ENCODE measurements at regions not wholly inside any gene's neighbourhood (a gene's known extent, or its start where the extent isn't known, plus 50 kb on each side); places are given as distances from the start of the nearest gene placed in this dataset.
"Not testable (repeated sequence)": the region's sequence is repeated elsewhere in the genome, so short reads cannot be mapped to it uniquely, and the experiment has no call there.

DNA sequence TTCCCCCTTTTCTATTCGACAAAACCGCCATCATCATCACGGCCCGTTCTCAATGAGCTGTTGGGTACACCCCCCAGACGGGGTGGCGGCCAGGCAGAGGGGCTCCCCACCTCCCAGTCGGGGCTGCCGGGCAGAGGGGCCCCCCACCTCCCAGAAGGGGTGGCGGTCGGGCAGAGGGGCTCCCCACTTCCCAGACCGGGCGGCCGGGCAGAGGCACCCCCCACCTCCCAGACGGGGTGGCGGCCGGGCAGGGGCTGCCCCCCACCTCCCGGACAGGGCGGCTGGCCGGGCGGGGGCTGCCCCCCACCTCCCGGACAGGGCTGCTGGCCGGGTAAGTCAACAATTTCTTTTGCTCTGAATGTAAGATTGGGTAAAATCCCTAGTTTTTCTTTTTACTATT, 1162.2 kb upstream of the CELF2 start:
- not testable (repeated sequence) for H3K4me2 ChIP-seq (ENCODE audit: low read length); H3K9ac ChIP-seq (ENCODE audit: low read length); H3K79me2 ChIP-seq (ENCODE audit: control insufficient read depth, insufficient read depth, low read length); H4K8ac ChIP-seq (ENCODE audit: low read depth, low read length); H3K56ac ChIP-seq (ENCODE audit: low read length); H3K4ac ChIP-seq (ENCODE audit: low read depth, low read length); H2BK15ac ChIP-seq (replicated peaks; ENCODE audit: low read depth); H3K27me3 ChIP-seq (ENCODE audit: insufficient read depth, low read length, poor library complexity); H3K4me3 ChIP-seq (ENCODE audit: low read length); H3K23ac ChIP-seq (ENCODE audit: low read length); H2AK5ac ChIP-seq (ENCODE audit: low read length); H3K36me3 ChIP-seq (ENCODE audit: control insufficient read depth, insufficient read depth, low read length); DNase-seq; H2BK5ac ChIP-seq (ENCODE audit: low read length); H3K18ac ChIP-seq (ENCODE audit: low read length); H3K79me1 ChIP-seq (ENCODE audit: low read length); H3K4me1 ChIP-seq (ENCODE audit: control insufficient read depth, low read depth, low read length); H4K5ac ChIP-seq (ENCODE audit: low read length); H2BK120ac ChIP-seq (ENCODE audit: low read depth, low read length); H3K27ac ChIP-seq (ENCODE audit: low read depth, low read length)
- WGBS (ENCODE audit: extremely low coverage, insufficient coverage, low lambda C conversion rate) = no CpG with 5 or more reads among the region's 22 CpGs

DNA sequence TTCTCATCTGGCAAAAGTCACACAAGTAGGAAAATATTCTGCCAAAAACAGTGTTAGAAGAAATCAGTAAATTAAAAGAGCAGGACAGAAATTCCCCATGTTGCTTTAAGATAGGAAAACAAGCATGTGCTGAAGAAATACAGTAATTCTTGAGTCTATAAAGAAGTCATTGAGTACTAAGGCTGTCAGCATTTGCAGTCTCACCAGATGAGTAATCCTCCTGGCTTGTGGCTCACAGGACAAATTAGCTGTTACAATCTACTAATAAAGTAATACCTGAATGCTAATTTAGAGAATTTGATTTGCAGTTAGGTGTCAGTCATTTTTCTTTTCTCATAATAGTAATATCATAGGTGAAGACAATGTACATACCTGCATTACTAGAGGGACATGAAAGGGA, 1158.9 kb upstream of the CELF2 start:
- Histone ChIP-seq H3K23ac (ENCODE audit: low read length) (no peak overlapping the region), H2AK5ac (ENCODE audit: low read length) (no peak overlapping the region), H2BK5ac (ENCODE audit: low read length) (no peak overlapping the region), H3K79me2 (ENCODE audit: control insufficient read depth, insufficient read depth, low read length) (no peaks in the 10 kb centered on the region), H3K4me2 (ENCODE audit: low read length) (no peak overlapping the region), H3K79me1 (ENCODE audit: low read length) (no peaks in the 10 kb centered on the region), H4K8ac (ENCODE audit: low read depth, low read length) (no peak overlapping the region), H4K5ac (ENCODE audit: low read length) (no peak overlapping the region), H3K4me1 (ENCODE audit: control insufficient read depth, low read depth, low read length) (no peaks in the 10 kb centered on the region), H3K36me3 (ENCODE audit: control insufficient read depth, insufficient read depth, low read length) (no peaks in the 10 kb centered on the region), H2BK120ac (ENCODE audit: low read depth, low read length) (no peak overlapping the region), H3K4ac (ENCODE audit: low read depth, low read length) (no peak overlapping the region), H3K9ac (ENCODE audit: low read length) (no peak overlapping the region), H3K56ac (ENCODE audit: low read length) (no peak overlapping the region), H3K27me3 (ENCODE audit: insufficient read depth, low read length, poor library complexity) (no peaks in the 10 kb centered on the region), H2BK15ac (replicated peaks; ENCODE audit: low read depth) (no peak overlapping the region), H3K27ac (ENCODE audit: low read depth, low read length) (no peak overlapping the region), H3K4me3 (ENCODE audit: low read length) (no peak overlapping the region), H3K18ac (ENCODE audit: low read length) (no peak overlapping the region)
- no peak for DNase-seq

DNA sequence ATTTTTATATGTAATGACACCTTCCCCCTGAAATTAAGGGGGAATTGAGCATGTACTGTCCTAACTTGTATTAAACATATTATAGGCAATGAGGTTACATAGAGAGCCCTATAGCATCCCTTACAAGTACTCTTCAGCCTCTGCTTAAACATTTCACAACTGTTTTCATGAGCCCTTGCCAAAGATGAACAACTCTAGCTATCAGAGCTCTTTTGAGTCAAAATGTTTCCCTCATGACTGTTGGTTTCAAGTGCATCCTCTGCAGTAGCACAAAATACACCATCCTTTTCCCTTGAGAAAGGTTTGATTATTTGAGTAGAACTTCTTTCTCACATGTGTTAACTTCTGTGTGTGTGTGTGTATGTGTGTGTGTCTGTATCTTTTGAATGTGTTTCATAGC, 1157.6 kb upstream of the CELF2 start:
- Histone ChIP-seq H3K18ac (ENCODE audit: low read length) (no peak overlapping the region), H2AK5ac (ENCODE audit: low read length) (no peak overlapping the region), H4K5ac (ENCODE audit: low read length) (no peak overlapping the region), H3K36me3 (ENCODE audit: control insufficient read depth, insufficient read depth, low read length) (no peaks in the 10 kb centered on the region), H2BK5ac (ENCODE audit: low read length) (no peak overlapping the region), H3K4me2 (ENCODE audit: low read length) (no peak overlapping the region), H3K56ac (ENCODE audit: low read length) (no peak overlapping the region), H3K79me1 (ENCODE audit: low read length) (no peaks in the 10 kb centered on the region), H3K4me3 (ENCODE audit: low read length) (no peak overlapping the region), H3K4ac (ENCODE audit: low read depth, low read length) (no peak overlapping the region), H3K27me3 (ENCODE audit: insufficient read depth, low read length, poor library complexity) (no peaks in the 10 kb centered on the region), H4K8ac (ENCODE audit: low read depth, low read length) (no peak overlapping the region), H3K4me1 (ENCODE audit: control insufficient read depth, low read depth, low read length) (no peaks in the 10 kb centered on the region), H3K79me2 (ENCODE audit: control insufficient read depth, insufficient read depth, low read length) (no peaks in the 10 kb centered on the region), H2BK120ac (ENCODE audit: low read depth, low read length) (no peak overlapping the region), H2BK15ac (replicated peaks; ENCODE audit: low read depth) (no peak overlapping the region), H3K23ac (ENCODE audit: low read length) (no peak overlapping the region), H3K9ac (ENCODE audit: low read length) (no peak overlapping the region), H3K27ac (ENCODE audit: low read depth, low read length) (no peak overlapping the region)
- DNase-seq = no peak

DNA sequence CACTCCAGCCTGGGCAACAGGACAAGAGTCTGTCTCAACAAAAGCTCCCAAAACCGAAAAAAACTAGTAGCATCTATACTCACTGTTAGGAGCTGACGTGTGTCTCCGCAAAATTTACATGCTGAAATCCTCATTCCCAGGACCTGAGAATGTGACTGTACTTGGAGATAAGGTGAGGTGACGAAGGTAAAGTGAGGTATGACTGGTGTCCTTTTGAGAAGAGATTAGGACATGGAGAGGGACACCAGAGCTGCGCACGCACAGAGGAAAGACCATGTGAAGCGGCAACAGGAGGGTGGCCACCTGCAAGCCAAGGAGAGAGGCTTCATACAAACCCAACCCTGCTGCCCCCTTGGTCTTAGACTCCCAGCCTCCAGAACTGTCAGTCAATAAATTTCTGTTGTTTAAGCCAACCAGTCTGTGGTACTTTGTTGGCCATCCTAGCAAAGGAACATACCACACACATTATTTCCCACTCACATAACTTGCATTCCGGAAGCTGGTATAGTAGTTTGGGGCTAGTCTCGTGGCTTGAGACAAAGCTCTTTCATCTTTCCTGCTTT, 1154.0 kb upstream of the CELF2 start:
- H3K27ac ChIP-seq (ENCODE audit: low read depth, low read length) = no peak overlapping the region
- no peak overlapping the region for H4K5ac ChIP-seq (ENCODE audit: low read length)
- no peaks in the 10 kb centered on the region for H3K36me3 ChIP-seq (ENCODE audit: control insufficient read depth, insufficient read depth, low read length)
- no peak overlapping the region for H2AK5ac ChIP-seq (ENCODE audit: low read length)
- no peak overlapping the region for H3K4me2 ChIP-seq (ENCODE audit: low read length)
- no CpG with 5 or more reads among the region's 9 CpGs for WGBS (ENCODE audit: extremely low coverage, insufficient coverage, low lambda C conversion rate)
- H3K56ac ChIP-seq (ENCODE audit: low read length) = no peak overlapping the region
- no peaks in the 10 kb centered on the region for H3K27me3 ChIP-seq (ENCODE audit: insufficient read depth, low read length, poor library complexity)
- H4K8ac ChIP-seq (ENCODE audit: low read depth, low read length) = no peak overlapping the region
- no peak overlapping the region for H2BK15ac ChIP-seq (replicated peaks; ENCODE audit: low read depth)
- H3K18ac ChIP-seq (ENCODE audit: low read length) = no peak overlapping the region
- H3K4ac ChIP-seq (ENCODE audit: low read depth, low read length) = no peak overlapping the region
- no peak overlapping the region for H3K4me3 ChIP-seq (ENCODE audit: low read length)
- H3K23ac ChIP-seq (ENCODE audit: low read length) = no peak overlapping the region
- no peaks in the 10 kb centered on the region for H3K79me2 ChIP-seq (ENCODE audit: control insufficient read depth, insufficient read depth, low read length)
- no peaks in the 10 kb centered on the region for H3K79me1 ChIP-seq (ENCODE audit: low read length)
- H2BK5ac ChIP-seq (ENCODE audit: low read length) = no peak overlapping the region
- no peak overlapping the region for H3K9ac ChIP-seq (ENCODE audit: low read length)
- H2BK120ac ChIP-seq (ENCODE audit: low read depth, low read length) = no peak overlapping the region
- no peak for DNase-seq
- no peaks in the 10 kb centered on the region for H3K4me1 ChIP-seq (ENCODE audit: control insufficient read depth, low read depth, low read length)

DNA sequence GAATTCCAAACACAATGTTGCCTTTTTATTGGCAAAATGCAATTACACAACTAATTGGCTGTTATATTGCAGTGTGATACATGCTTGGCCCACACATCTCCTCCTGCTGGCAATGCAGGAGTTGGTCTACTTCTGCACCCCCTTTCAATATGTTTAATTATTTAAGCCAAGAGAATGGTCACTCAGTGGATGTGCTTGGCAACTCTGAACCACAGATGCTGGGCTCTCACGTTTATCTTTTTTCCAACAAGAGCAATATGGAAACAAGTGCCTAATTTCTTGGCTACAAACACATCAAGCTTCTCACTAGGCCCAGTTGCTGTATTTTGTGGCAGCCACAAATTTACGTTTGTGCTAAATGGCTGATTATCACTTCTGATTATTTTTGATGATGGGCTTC, 1149.2 kb upstream of the CELF2 start:
- Histone ChIP-seq H3K18ac (ENCODE audit: low read length) (no peak overlapping the region), H2AK5ac (ENCODE audit: low read length) (no peak overlapping the region), H3K36me3 (ENCODE audit: control insufficient read depth, insufficient read depth, low read length) (no peaks in the 10 kb centered on the region), H3K79me1 (ENCODE audit: low read length) (no peaks in the 10 kb centered on the region), H3K27ac (ENCODE audit: low read depth, low read length) (no peak overlapping the region), H3K27me3 (ENCODE audit: insufficient read depth, low read length, poor library complexity) (no peaks in the 10 kb centered on the region), H3K9ac (ENCODE audit: low read length) (no peak overlapping the region), H4K8ac (ENCODE audit: low read depth, low read length) (no peak overlapping the region), H3K79me2 (ENCODE audit: control insufficient read depth, insufficient read depth, low read length) (no peaks in the 10 kb centered on the region), H2BK5ac (ENCODE audit: low read length) (no peak overlapping the region), H2BK120ac (ENCODE audit: low read depth, low read length) (no peak overlapping the region), H3K4ac (ENCODE audit: low read depth, low read length) (no peak overlapping the region), H3K4me3 (ENCODE audit: low read length) (no peak overlapping the region), H3K23ac (ENCODE audit: low read length) (no peak overlapping the region), H2BK15ac (replicated peaks; ENCODE audit: low read depth) (no peak overlapping the region), H3K56ac (ENCODE audit: low read length) (no peak overlapping the region), H4K5ac (ENCODE audit: low read length) (no peak overlapping the region), H3K4me2 (ENCODE audit: low read length) (no peak overlapping the region), H3K4me1 (ENCODE audit: control insufficient read depth, low read depth, low read length) (no peaks in the 10 kb centered on the region)
- no peak for DNase-seq
- WGBS (ENCODE audit: extremely low coverage, insufficient coverage, low lambda C conversion rate) = no CpG with 5 or more reads among the region's 2 CpGs

DNA sequence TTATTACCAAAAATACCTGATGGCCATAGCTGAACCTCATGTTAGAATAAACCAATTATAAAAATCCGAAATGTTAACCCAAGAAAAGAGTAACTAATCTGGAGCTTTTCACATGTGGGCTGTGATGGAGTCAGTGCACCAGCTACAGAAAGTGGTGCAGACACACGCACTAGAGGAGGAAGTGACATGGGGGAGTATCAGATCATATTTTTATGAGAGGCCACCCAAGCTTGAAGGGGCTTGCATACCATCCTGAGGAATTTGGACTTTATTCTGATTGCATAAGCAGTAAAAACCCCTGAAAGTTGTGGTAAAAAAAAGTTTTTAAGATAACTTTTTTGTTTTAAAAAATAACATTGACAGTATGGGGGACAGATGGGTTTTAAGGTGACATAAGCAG, 1148.5 kb upstream of the CELF2 start:
- Histone ChIP-seq H4K5ac (ENCODE audit: low read length) (no peak overlapping the region), H4K8ac (ENCODE audit: low read depth, low read length) (no peak overlapping the region), H3K36me3 (ENCODE audit: control insufficient read depth, insufficient read depth, low read length) (no peaks in the 10 kb centered on the region), H3K27me3 (ENCODE audit: insufficient read depth, low read length, poor library complexity) (no peaks in the 10 kb centered on the region), H3K27ac (ENCODE audit: low read depth, low read length) (no peak overlapping the region), H2BK120ac (ENCODE audit: low read depth, low read length) (no peak overlapping the region), H2AK5ac (ENCODE audit: low read length) (no peak overlapping the region), H3K79me1 (ENCODE audit: low read length) (no peaks in the 10 kb centered on the region), H2BK15ac (replicated peaks; ENCODE audit: low read depth) (no peak overlapping the region), H3K56ac (ENCODE audit: low read length) (no peak overlapping the region), H3K79me2 (ENCODE audit: control insufficient read depth, insufficient read depth, low read length) (no peaks in the 10 kb centered on the region), H3K4me3 (ENCODE audit: low read length) (no peak overlapping the region), H3K4ac (ENCODE audit: low read depth, low read length) (no peak overlapping the region), H2BK5ac (ENCODE audit: low read length) (no peak overlapping the region), H3K23ac (ENCODE audit: low read length) (no peak overlapping the region), H3K4me1 (ENCODE audit: control insufficient read depth, low read depth, low read length) (no peaks in the 10 kb centered on the region), H3K4me2 (ENCODE audit: low read length) (no peak overlapping the region), H3K18ac (ENCODE audit: low read length) (no peak overlapping the region), H3K9ac (ENCODE audit: low read length) (no peak overlapping the region)
- DNase-seq = no peak
- no CpG with 5 or more reads among the region's 2 CpGs for WGBS (ENCODE audit: extremely low coverage, insufficient coverage, low lambda C conversion rate)

Data from mesendoderm (in vitro differentiated cells).